ENCODE measurements at regions not wholly inside any gene's neighbourhood (a gene's known extent, or its start where the extent isn't known, plus 50 kb on each side); places are given as distances from the start of the nearest gene placed in this dataset.

- Histone ChIP-seq H3K36me3 (ENCODE audit: insufficient read depth, low read length) (no peaks in the 10 kb centered on the region), H3K4me3 (ENCODE audit: insufficient read depth, low read length) (no peak overlapping the region), H3K27me3 (ENCODE audit: insufficient read depth, low read length) (peaks cover 18% of the 10 kb centered on the region), H4K20me1 (ENCODE audit: insufficient read depth, low read length) (no peaks in the 10 kb centered on the region), H2AFZ (ENCODE audit: low read length) (no peak overlapping the region), H3K4me1 (ENCODE audit: insufficient read depth, low read length) (no peaks in the 10 kb centered on the region), H3K27ac (ENCODE audit: low read depth, low read length) (no peak overlapping the region), H3K4me2 (ENCODE audit: insufficient read depth, low read length) (no peak overlapping the region), H3K9me3 (ENCODE audit: low read depth, low read length) (no peaks in the 10 kb centered on the region), H3K79me2 (ENCODE audit: insufficient read depth, low read length) (no peaks in the 10 kb centered on the region)
- TF ChIP-seq CTCF (IDR thresholded peaks at IDR 0.05; ENCODE audit: extremely low read depth, low read depth, low read length) = no peak
- DNase-seq (ENCODE audit: insufficient read length, low spot score, missing footprints) = no peak
Observed at GRCh38 chr21:38060533-38060932, 144.3 kb upstream of the KCNJ6 start.

GRCh38 chr21:38067086-38067739 is 151.0 kb upstream of the KCNJ6 start:
- DNase-seq (ENCODE audit: insufficient read length, low spot score, missing footprints) = no peak
- Histone ChIP-seq H3K4me2 (ENCODE audit: insufficient read depth, low read length) (no peak overlapping the region), H3K79me2 (ENCODE audit: insufficient read depth, low read length) (no peaks in the 10 kb centered on the region), H3K4me3 (ENCODE audit: insufficient read depth, low read length) (no peak overlapping the region), H3K4me1 (ENCODE audit: insufficient read depth, low read length) (no peaks in the 10 kb centered on the region), H3K9me3 (ENCODE audit: low read depth, low read length) (no peaks in the 10 kb centered on the region), H3K27me3 (ENCODE audit: insufficient read depth, low read length) (peaks cover 30% of the 10 kb centered on the region), H3K36me3 (ENCODE audit: insufficient read depth, low read length) (no peaks in the 10 kb centered on the region), H4K20me1 (ENCODE audit: insufficient read depth, low read length) (no peaks in the 10 kb centered on the region), H2AFZ (ENCODE audit: low read length) (no peak overlapping the region), H3K27ac (ENCODE audit: low read depth, low read length) (no peak overlapping the region)
- no peak for TF ChIP-seq CTCF (IDR thresholded peaks at IDR 0.05; ENCODE audit: extremely low read depth, low read depth, low read length)

- no peak for TF ChIP-seq CTCF (IDR thresholded peaks at IDR 0.05; ENCODE audit: extremely low read depth, low read depth, low read length)
- H2AFZ ChIP-seq (ENCODE audit: low read length) = no peak overlapping the region
- DNase-seq (ENCODE audit: insufficient read length, low spot score, missing footprints) = no peak
Observed at GRCh38 chr21:38072489-38072888, 156.2 kb upstream of the KCNJ6 start.

GRCh38 chr21:38075833-38076587 is 159.8 kb upstream of the KCNJ6 start:
- Histone ChIP-seq H2AFZ (ENCODE audit: low read length) (no peak overlapping the region), H3K79me2 (ENCODE audit: insufficient read depth, low read length) (no peaks in the 10 kb centered on the region)
- DNase-seq (ENCODE audit: insufficient read length, low spot score, missing footprints) = no peak

More at GRCh38 chr21:38072489-38072888, 156.2 kb upstream of the KCNJ6 start:
- peaks cover 32% of the 10 kb centered on the region for H3K27me3 ChIP-seq (ENCODE audit: insufficient read depth, low read length)
- no peaks in the 10 kb centered on the region for H4K20me1 ChIP-seq (ENCODE audit: insufficient read depth, low read length)
- H3K79me2 ChIP-seq (ENCODE audit: insufficient read depth, low read length) = no peaks in the 10 kb centered on the region
- H3K36me3 ChIP-seq (ENCODE audit: insufficient read depth, low read length) = no peaks in the 10 kb centered on the region
- no peak overlapping the region for H3K4me2 ChIP-seq (ENCODE audit: insufficient read depth, low read length)
- no peaks in the 10 kb centered on the region for H3K4me1 ChIP-seq (ENCODE audit: insufficient read depth, low read length)
- no peak overlapping the region for H3K27ac ChIP-seq (ENCODE audit: low read depth, low read length)
- no peaks in the 10 kb centered on the region for H3K9me3 ChIP-seq (ENCODE audit: low read depth, low read length)
- no peak overlapping the region for H3K4me3 ChIP-seq (ENCODE audit: insufficient read depth, low read length)

More at GRCh38 chr21:38075833-38076587, 159.8 kb upstream of the KCNJ6 start:
- H3K9me3 ChIP-seq (ENCODE audit: low read depth, low read length) = no peaks in the 10 kb centered on the region
- H3K4me2 ChIP-seq (ENCODE audit: insufficient read depth, low read length) = no peak overlapping the region
- TF ChIP-seq CTCF (IDR thresholded peaks at IDR 0.05; ENCODE audit: extremely low read depth, low read depth, low read length) = no peak
- peaks cover 6% of the 10 kb centered on the region for H3K4me1 ChIP-seq (ENCODE audit: insufficient read depth, low read length)
- peaks cover 40% of the 10 kb centered on the region for H3K27me3 ChIP-seq (ENCODE audit: insufficient read depth, low read length)
- no peak overlapping the region for H3K27ac ChIP-seq (ENCODE audit: low read depth, low read length)
- no peak overlapping the region for H3K4me3 ChIP-seq (ENCODE audit: insufficient read depth, low read length)
- H3K36me3 ChIP-seq (ENCODE audit: insufficient read depth, low read length) = no peaks in the 10 kb centered on the region
- H4K20me1 ChIP-seq (ENCODE audit: insufficient read depth, low read length) = no peaks in the 10 kb centered on the region
